Bone marrow (tissue), 2 donors: ENCODE measurements at regions not wholly inside any gene's neighbourhood (a gene's known extent, or its start where the extent isn't known, plus 50 kb on each side); places are given as distances from the start of the nearest gene placed in this dataset.
"Not testable (repeated sequence)": the region's sequence is repeated elsewhere in the genome, so short reads cannot be mapped to it uniquely, and the experiment has no call there.

Source experiments
- DNase-seq, 2 donors: peaks; one replicate each; lab custom pipeline; 2025; lab: John Stamatoyannopoulos, UW

DNA sequence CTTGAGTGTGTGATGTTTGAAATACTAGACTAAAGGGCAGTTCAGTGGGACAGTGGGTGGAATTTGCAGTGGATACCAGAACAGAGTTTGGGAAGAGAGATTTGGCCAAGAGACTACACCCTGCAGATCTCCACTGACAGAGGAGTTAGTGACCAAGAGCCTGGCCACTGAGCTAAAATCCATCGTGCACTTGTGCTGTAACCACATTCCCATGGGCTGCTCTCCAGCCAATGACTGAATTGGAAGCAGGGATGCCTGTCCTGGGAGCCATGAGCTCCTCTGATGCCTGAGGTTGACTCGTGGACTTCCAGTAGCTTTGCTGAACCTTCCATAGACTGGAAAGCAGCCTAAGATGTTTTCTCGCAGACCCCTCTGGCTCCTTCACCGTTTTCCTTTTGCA is 296.1 kb downstream of the TRIML1 start:
- DNase-seq, result no peak

GRCh38 chr4:188437535-188437934 is 298.3 kb downstream of the TRIML1 start:
- DNase-seq, result no peak

DNA sequence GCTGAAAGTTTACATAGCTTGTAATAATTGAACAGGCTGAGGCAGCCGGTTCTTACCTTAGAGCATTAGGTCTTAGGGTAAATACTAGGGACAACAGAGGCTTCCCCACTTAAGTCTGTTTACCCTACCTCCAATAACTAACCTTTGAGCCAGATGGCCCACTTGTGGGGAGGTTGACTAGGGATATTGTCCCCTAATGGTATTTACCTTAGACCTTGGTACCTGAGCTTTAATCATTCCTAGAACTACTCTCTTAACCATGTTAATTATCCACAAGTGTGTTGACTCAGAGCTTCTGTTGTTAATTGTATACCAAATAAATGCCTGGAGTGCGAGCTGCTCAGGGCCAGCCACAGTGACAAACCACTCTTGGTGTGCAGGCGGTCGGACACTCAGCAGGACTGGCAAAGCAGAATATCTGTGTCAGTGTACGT is 299.2 kb downstream of the TRIML1 start:
- not testable (repeated sequence) for DNase-seq

DNA sequence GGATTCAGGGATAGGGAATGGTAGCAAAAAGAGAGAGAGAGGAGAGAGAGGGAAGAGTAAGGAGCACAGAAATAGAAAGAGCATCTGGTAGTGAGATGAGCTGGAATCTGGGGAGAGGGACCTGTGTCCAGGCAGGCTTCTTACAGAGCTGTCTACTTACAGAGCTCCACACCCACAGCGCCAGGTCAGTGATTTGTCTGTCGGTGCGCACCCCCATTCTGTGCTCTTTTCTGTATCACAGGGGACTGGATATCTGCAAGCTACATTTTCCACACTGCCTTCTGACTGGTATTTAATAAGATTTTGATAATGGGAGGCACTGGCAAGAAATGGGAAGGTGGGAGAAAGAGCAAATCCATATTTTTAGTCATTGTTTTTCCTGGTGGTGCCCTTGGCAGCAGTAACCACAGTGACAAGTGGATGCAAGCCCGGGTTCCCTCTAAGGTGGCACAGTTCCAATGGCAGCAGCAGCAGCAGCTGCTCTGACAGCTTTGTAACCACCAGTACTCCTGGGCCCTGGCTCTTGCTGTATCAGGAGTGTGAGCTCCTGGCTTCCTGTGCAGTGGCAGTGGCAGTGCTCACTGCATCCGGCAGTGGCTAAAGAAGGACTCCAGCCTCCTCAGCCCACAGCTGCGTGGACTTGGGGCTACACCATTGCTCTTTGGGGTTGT is 300.5 kb downstream of the TRIML1 start:
- DNase-seq, result no peak

DNA sequence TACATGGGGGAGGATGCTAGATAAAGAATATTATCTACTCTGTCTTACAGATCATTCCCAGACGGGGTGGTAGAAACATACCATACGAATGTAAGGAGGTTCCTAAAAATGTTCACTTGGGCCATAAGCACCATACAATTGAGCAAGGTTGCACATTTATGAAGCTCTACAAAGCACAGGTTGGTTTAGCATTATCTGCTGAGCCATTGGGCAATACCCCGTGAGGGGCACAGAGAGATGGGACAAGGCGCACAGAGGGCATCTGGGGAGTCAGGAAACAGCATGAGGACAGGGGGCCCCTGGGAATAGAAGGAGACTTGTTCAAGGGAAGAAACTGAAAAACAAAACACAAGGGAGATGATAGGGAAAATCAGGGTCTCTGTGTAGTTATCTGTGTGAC is 305.3 kb downstream of the TRIML1 start:
- no peak for DNase-seq

DNA sequence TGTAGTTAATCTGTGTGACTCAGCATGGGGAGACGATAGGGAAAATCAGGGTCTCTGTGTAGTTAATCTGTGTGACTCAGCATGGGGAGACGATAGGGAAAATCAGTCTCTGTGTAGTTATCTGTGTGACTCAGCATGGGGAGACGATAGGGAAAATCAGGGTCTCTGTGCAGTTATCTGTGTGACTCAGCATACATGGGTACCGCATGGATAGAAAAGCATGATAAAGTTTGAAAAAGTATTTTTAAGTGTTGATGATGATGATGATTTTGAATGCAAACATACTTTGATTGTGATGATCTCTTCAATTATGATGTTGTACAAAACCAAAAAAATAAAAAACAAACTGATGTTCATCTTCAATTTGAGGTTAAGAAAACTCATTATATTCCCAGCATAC is 309.8 kb downstream of the TRIML1 start:
- DNase-seq, result not testable (repeated sequence)

DNA sequence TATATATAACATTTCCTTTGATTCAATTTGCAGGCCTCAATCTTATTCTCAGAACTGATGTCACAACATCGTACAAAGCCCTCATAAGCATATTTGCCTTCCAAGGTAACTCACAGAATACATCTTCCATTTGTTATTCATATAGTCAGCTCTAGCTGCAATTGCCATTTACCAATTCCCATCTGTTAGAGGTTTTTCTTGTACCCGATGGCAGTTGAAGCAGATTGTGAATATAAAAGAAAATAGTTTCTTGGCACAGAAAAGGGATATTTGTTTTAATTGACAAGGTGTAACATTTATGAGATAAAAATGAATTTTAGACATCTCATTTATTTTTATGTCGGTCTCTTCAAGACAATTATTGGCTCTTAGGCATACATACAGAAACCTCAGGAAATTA is 311.3 kb downstream of the TRIML1 start:
- no peak for DNase-seq

- DNase-seq, result no peak
These were observed 312.9 kb downstream of the TRIML1 start for GRCh38 chr4:188452097-188452496.

DNA sequence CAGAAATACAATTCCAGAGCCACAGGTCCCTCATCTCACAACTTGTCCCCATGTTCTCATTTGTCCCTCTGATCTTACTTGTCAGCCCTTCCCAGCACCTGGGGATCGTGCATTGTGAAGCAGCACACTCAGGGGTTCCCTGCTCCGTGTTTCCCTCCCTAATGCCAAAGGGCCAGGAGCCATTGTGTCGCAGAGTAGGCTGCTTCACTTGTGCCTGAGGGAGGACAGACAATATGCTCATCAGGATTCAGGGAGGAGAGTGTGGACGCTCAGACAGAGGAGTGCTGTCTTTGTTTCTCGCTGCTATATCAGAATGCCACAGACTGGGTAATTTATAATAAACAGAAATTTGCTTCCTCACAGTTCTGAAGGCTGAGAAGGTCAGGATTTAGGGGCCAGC is 315.3 kb downstream of the TRIML1 start:
- DNase-seq, result no peak

- DNase-seq, result no peak
These were observed 316.0 kb downstream of the TRIML1 start for GRCh38 chr4:188455062-188455752.

DNA sequence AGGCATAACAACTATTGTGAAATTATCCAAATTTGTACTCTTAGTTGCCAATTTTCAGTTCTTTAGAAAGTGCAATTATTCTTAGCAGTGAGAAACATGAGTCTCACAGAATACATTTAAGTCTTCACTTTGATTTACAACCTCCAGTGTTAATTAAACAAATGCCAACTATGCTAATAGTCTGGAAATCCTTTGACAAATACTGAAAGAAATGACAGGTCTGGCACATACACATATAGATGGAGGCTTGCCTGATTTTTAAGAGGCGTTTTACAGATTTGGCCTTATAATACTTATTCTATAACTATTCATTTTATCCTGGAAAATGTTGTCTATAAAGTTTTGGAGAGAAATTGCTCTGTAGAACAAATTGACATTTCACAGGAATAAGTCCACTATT is 320.1 kb downstream of the TRIML1 start:
- no peak for DNase-seq

DNA sequence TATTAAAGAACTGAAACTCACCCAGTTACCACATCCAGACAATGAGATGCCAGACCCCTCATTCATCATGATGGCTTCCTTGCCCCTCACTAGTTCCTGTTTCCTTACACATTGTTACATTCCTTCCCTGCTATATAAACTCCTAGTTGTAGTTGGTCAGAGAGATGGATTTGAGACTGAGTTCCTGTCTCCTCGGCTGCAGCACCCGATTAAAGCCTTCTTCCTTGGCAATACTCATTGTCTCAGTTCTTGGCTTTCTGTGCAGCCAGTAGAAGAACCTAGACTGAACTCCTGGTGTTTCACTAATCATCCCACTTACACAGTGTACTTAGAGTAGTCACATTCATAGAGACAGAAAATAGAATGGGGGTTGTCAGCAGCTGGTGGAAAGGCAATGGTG is 324.7 kb downstream of the TRIML1 start:
- DNase-seq, result no peak

DNA sequence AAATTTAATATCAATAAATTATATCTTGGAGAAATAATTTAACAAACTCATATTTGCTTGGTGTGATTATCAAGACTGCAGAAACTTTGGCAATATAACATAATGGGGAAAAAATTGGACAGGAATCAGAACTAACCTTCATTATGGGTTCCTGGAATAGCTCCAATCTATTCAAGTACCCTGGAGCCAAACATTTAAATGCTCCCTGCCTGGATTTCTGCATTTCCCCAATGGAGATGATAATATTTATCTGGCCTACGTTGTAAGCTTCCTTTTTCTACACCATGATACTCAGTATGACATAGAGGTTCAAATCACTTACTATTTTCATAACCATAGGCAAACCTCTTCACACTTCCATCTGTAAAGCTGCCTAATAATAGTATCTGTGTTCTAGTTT is 326.8 kb downstream of the TRIML1 start:
- DNase-seq, result no peak

DNA sequence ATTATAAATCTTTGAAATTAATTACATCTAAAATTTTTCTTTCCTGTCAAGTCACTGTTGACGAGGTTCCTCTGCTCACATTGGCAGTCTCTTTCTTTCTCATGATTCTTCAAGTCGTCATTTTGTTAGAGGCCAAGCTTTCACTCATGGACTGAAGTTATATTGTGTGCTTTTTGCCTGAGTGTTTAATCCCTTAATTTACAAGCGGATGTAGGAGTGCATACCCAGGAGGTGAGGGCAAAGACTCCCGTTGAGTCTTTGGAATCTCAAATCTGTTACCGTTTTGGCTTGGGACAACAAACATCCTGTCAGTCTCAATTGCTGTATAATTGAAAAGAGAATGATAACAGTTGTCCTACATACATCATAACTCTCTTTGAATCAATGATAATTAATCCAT is 345.0 kb downstream of the TRIML1 start:
- DNase-seq, result no peak

DNA sequence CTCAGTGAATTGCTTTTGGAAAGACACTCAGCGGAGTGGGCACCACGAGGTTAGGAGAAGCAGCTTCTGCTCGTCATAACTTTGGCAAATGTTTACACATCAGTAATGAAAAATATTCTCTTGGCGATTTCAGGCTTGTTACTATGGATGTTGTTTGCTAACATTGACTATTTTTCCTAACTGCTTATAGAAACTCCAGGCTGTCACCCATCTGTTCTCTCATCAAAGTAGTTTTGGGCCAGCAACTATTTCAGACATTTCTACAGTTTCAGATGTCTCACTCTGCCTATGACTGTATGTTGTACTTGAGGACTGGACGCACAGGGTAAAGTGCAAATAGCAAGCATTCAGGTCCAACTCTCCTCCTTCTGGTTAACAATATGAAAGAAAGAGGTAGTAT is 346.7 kb downstream of the TRIML1 start:
- no peak for DNase-seq

DNA sequence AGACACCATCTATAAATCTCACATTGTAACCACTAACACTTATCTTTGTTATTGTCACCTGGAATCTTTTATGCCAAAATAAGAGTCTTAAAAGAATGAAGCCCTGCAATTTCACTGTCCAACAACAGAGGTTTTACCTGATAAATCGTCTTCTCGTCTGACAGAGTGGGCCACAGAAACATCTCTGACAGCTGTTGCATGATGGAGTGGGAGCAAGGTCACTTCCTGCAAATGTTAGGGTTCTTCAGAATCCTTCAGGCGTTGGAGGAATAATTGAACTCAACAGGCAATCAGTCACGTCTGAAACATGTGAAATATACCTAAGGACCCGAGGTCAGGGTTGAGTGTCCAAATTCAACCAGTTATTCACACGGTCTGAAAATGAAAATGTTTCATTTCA is 353.6 kb downstream of the TRIML1 start:
- no peak for DNase-seq

DNA sequence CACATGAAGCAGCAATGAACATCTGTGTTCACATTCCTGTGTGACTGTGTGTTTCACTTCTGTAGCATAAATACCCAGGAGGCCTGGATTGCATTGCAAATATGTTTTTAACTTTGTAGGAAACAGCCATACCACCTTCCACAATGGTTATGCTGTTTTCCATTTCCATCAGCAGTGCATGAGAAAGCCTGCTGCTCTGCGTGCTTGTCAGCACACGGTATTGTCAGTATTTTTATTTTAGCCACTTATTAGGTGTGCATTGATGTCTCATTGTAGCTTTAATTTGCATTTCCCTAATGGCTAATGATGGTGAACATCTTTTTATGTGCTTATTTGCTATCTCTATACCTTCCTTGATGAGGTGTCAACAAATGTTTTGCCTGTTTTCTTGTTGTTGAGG is 355.9 kb downstream of the TRIML1 start:
- DNase-seq, result no peak

GRCh38 chr4:188511431-188511830 is 372.2 kb downstream of the TRIML1 start:
- DNase-seq, result no peak

DNA sequence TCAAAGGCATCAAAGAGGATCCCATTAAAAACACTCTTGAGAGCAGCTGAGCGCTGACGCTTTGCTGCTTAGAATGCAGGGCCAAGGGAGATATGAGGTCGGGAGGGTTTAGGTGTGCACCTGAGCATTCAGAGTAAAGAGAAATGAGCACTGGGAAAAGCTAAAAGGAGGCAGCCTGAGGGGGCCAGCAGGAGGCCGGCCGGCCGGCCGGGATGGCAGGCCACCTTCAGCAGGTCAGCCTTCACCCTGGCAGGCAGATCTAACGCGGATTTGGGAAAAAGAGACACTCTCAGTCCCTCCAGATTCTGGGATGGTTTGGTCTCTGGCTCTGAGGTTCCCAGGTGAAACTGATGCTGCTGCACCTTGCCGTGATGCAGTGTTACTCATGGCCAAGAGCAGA is 393.5 kb downstream of the TRIML1 start:
- DNase-seq, result no peak

GRCh38 chr4:188534297-188534696 is 395.1 kb downstream of the TRIML1 start:
- no peak for DNase-seq

- DNase-seq, result no peak
These were observed 395.7 kb downstream of the TRIML1 start for GRCh38 chr4:188534917-188535316.

GRCh38 chr4:188536826-188537225 is 397.6 kb downstream of the TRIML1 start:
- no peak for DNase-seq

DNA sequence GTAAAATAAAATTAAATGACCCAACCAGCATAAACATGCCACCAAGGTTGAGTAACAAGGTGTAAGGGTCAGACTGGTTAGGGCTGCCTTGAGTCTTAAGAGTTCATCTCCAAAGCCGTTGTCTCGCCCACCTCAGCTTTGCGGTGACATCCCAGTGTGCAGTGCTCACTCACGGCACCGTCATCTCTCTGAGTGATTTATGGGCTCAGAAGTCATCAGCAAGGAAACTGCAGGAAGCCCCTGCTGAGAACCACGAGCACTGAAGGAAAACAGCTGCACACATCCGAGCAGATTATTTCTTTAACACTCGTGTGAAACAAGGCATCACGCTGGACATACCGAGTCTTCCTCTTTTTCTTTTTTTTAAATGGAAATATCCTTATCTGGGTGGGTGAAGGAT is 411.1 kb downstream of the TRIML1 start:
- DNase-seq, result no peak

DNA sequence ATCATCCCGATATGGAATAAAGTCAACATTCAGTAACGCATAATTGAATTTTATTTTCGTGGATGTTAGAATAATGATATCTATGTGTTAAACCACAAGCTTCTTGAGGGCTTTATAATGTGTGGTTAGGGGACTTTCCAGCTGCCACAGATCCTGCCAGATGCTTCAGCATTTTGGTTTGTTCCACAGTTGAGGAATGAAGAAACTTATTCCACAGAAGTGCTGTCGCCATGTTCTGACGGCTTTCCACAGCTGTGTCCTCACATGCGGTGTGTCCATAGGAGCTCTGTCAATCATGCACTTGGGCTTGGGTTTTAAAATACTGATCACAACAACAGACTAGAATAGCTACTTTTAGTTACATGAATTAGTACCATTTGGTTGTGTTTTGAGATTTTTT is 411.9 kb downstream of the TRIML1 start:
- DNase-seq, result no peak
